Neural progenitor cell (in vitro differentiated cells): ENCODE measurements at regions not wholly inside any gene's neighbourhood (a gene's known extent, or its start where the extent isn't known, plus 50 kb on each side); places are given as distances from the start of the nearest gene placed in this dataset.

Source experiments
- CTCF ChIP-seq: fragments of 200-600 bp; sonication (generic); IDR thresholded peaks from 2 replicates; pipeline ENCODE4 v1.5.1; 2017; ENCODE audit warnings: antibody characterized with exemption, mild to moderate bottlenecking
- EZH2 ChIP-seq: fragments of 200-600 bp; sonication (generic); IDR thresholded peaks from 2 replicates; pipeline ENCODE4 v1.6.1; 2017; ENCODE audit warnings: antibody characterized with exemption, mild to moderate bottlenecking, moderate library complexity

GRCh38 chr4:133866328-133866699 lies 335.3 kb downstream of the PABPC4L start:
- no peak for TF ChIP-seq CTCF
- no peak for TF ChIP-seq EZH2
